ENCODE measurements at regions not wholly inside any gene's neighbourhood (a gene's known extent, or its start where the extent isn't known, plus 50 kb on each side); places are given as distances from the start of the nearest gene placed in this dataset.

GRCh38 chr1:221869779-221870178, 127.9 kb upstream of the DUSP10 start:
- Histone ChIP-seq H3K4me3 (no peak overlapping the region), H3K4me1 (no peaks in the 10 kb centered on the region), H3K36me3 (no peaks in the 10 kb centered on the region), H3K27ac (no peak overlapping the region), H3K27me3 (no peaks in the 10 kb centered on the region), H3K9me3 (no peaks in the 10 kb centered on the region)
- ATAC-seq (ENCODE audit: low FRiP score in 2 of 2) (no peak), DNase-seq (no peak)
- TF ChIP-seq EP300 (IDR thresholded peaks at IDR 0.05) = no peak
- WGBS, 2 donors = 92 to 94% methylated on average over 3 of the region's 3 CpGs

- Histone ChIP-seq H3K36me3 (no peaks in the 10 kb centered on the region), H3K27ac (no peak overlapping the region), H3K4me1 (no peaks in the 10 kb centered on the region), H3K4me3 (no peak overlapping the region), H3K9me3 (no peaks in the 10 kb centered on the region), H3K27me3 (no peaks in the 10 kb centered on the region)
- TF ChIP-seq POLR2AphosphoS5 (IDR thresholded peaks at IDR 0.05) (no peak), POLR2A (IDR thresholded peaks at IDR 0.05) (no peak), CTCF (IDR thresholded peaks at IDR 0.05) (no peak), EP300 (IDR thresholded peaks at IDR 0.05) (no peak)
- no peak for DNase-seq
- WGBS, 2 donors = 89 to 95% methylated on average over 3 of the region's 3 CpGs
- no peak for ATAC-seq (ENCODE audit: low FRiP score in 2 of 2)
Observed at GRCh38 chr1:221868593-221869303, 126.9 kb upstream of the DUSP10 start.

- 81 to 100% methylated on average over 1 of the region's 1 CpG for WGBS, 2 donors
- no peaks in the 10 kb centered on the region for H3K27me3 ChIP-seq
- ATAC-seq (ENCODE audit: low FRiP score in 2 of 2) (no peak), DNase-seq (no peak)
- no peak overlapping the region for H3K4me3 ChIP-seq
- no peaks in the 10 kb centered on the region for H3K36me3 ChIP-seq
- no peak overlapping the region for H3K27ac ChIP-seq
- no peak for TF ChIP-seq EP300 (IDR thresholded peaks at IDR 0.05)
- TF ChIP-seq POLR2A (IDR thresholded peaks at IDR 0.05) = no peak
- TF ChIP-seq CTCF (IDR thresholded peaks at IDR 0.05) = no peak
- no peak for TF ChIP-seq POLR2AphosphoS5 (IDR thresholded peaks at IDR 0.05)
- H3K4me1 ChIP-seq = no peaks in the 10 kb centered on the region
- no peaks in the 10 kb centered on the region for H3K9me3 ChIP-seq
Observed at GRCh38 chr1:221867003-221867402, 125.1 kb upstream of the DUSP10 start.

GRCh38 chr1:221865808-221866207, 123.9 kb upstream of the DUSP10 start:
- no peak overlapping the region for H3K4me3 ChIP-seq
- H3K27me3 ChIP-seq = no peaks in the 10 kb centered on the region
- TF ChIP-seq POLR2AphosphoS5 (IDR thresholded peaks at IDR 0.05) (no peak), POLR2A (IDR thresholded peaks at IDR 0.05) (no peak), CTCF (IDR thresholded peaks at IDR 0.05) (no peak), EP300 (IDR thresholded peaks at IDR 0.05) (no peak)
- WGBS, 2 donors = 94 to 97% methylated on average over 4 of the region's 4 CpGs
- H3K9me3 ChIP-seq = no peaks in the 10 kb centered on the region
- no peaks in the 10 kb centered on the region for H3K4me1 ChIP-seq
- ATAC-seq (ENCODE audit: low FRiP score in 2 of 2) = peak in 1 of 2 donors; percentile 58
- no peaks in the 10 kb centered on the region for H3K36me3 ChIP-seq
- no peak overlapping the region for H3K27ac ChIP-seq
- no peak for DNase-seq

- no peak overlapping the region for H3K27ac ChIP-seq
- H3K4me3 ChIP-seq = no peak overlapping the region
- no peaks in the 10 kb centered on the region for H3K4me1 ChIP-seq
- no peaks in the 10 kb centered on the region for H3K27me3 ChIP-seq
- TF ChIP-seq EP300 (IDR thresholded peaks at IDR 0.05) (no peak), POLR2AphosphoS5 (IDR thresholded peaks at IDR 0.05) (no peak), CTCF (IDR thresholded peaks at IDR 0.05) (no peak), POLR2A (IDR thresholded peaks at IDR 0.05) (no peak)
- H3K36me3 ChIP-seq = no peaks in the 10 kb centered on the region
- DNase-seq (no peak), ATAC-seq (ENCODE audit: low FRiP score in 2 of 2) (no peak)
- WGBS, 2 donors = 91% methylated on average over 3 of the region's 3 CpGs
- no peaks in the 10 kb centered on the region for H3K9me3 ChIP-seq
Observed at GRCh38 chr1:221863635-221864034, 121.7 kb upstream of the DUSP10 start.
